ENCODE measurements at regions not wholly inside any gene's neighbourhood (a gene's known extent, or its start where the extent isn't known, plus 50 kb on each side); places are given as distances from the start of the nearest gene placed in this dataset.

DNA sequence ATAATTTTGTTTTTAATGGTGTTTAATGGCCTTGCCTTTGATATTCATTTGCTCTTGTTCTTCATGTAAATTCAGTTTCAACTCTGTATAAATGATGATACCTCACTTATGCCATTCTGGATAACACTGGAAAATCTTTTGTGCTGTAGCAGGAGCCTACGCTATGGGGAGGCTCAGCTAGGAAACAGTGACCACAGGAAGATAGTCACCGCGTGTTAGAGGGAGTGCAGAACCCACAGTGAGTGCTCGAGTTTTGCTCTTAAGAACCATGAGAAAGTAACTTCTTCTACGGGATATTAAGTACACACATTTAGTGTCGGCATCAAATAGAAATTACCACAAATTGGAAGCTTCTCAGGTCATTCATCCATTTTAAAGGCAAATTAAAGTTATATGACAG, 143.9 kb downstream of the IRX2 start:
- FAIRE-seq (no peak), DNase-seq (ENCODE audit: low spot score) (no peak)

DNA sequence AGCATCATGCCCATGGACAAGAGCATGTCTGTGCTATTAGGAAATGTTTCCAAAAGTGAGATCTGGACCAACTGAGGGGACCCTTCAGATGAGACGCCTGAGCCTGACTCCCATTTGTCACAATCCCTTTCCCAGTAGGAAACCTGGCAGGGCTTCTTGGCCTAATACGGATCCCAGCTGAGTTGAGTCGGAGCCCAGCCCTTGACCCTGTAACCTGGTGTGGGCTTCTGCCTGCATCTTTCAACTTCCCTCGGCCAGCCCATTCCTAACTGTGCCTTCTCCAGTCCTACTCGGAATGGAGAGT, 148.3 kb downstream of the IRX2 start:
- FAIRE-seq (no peak), DNase-seq (ENCODE audit: low spot score) (no peak)

DNA sequence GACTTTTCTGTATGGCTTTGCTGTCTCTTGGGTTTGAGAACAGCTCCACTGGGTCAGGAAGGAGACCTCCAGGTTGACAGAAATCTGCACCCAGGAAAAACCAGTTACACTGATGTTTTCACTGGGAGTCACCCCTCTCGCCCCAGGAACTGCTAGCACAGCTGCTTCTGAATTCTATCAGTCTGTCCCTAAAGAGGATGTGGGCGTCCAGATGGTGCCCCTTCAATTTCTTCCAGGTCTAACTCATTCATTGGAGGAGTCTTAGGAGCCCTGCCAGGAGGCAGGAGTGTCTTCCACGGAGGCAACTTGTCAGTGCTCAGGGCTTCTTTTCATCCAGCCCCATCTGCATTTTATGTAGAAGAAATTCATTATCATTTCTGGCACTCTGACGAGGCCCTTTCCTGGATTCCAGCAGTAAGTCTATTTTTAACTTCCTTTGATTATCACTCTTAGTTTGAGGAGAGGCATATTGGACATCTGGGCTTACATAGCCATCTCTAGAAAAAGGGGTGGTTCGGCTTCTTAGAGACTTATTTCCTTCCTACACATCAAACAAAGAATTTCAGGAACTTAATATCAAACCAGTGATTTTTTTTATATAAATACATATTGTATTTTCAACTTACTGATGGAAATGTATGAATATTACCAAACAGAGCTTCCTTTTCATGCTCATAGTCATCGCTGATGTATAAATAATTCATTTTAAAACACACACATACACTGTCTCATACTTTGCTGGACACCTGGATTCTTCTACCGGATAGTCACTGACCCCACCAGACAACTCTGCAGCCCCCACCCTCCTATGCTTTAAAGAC, 148.8 kb downstream of the IRX2 start:
- FAIRE-seq (no peak), DNase-seq (ENCODE audit: low spot score) (no peak)

DNA sequence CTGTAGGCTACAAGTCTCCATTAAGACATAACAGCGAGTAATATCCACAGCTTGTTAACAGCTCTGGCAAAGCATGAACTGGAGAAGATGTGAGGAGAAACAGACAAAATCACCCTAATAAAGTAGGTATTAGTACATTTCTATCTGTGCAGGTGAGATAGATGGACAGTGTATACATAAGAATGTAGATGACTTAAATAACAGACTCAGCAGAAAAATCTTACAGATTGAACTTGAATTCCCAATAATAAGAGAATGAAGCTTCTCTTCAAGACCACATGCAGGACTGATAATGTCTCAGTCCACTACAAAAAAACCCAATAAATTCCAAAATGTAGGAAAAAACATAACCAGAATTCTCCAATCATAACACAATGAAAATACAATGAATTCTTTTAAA, 153.0 kb downstream of the IRX2 start:
- no peak for FAIRE-seq

DNA sequence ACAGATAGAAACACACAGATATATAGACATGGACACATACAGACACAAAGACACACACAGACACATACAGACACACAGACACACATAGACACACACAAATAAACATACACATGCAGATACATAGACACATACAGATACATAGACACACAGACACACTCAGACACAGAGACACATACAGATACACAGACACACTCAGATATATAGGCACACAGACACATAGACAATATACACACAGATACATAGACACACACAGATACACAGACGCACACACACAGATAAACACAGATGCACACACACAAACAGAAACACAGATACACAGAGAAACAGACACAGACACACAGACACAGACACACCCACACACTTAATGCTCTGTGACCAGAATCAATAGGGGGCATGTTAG, 156.8 kb downstream of the IRX2 start:
- DNase-seq (ENCODE audit: low spot score) (no peak), FAIRE-seq (no peak)

More for the DNA sequence above, 153.0 kb downstream of the IRX2 start:
- no peak for DNase-seq (ENCODE audit: low spot score)

DNA sequence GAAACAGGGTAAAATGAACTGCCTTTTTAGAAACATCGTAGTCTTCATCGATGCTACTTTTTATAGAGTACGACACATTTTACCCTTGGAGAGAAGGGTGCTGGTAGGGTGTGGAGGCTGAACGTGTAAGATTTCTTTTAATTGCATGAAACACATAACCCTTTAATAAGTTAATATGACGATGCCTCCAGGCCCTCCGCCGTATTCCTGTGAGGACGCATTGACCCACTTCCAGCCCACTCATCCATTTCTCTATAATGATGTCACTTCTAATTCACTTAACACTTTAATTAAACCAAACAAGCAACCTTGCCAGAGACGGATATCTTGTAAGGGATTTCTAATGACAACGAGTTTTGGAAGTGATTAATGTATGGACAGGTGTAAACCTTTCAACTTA, 158.7 kb downstream of the IRX2 start:
- no peak for DNase-seq (ENCODE audit: low spot score)
- FAIRE-seq = no peak

DNA sequence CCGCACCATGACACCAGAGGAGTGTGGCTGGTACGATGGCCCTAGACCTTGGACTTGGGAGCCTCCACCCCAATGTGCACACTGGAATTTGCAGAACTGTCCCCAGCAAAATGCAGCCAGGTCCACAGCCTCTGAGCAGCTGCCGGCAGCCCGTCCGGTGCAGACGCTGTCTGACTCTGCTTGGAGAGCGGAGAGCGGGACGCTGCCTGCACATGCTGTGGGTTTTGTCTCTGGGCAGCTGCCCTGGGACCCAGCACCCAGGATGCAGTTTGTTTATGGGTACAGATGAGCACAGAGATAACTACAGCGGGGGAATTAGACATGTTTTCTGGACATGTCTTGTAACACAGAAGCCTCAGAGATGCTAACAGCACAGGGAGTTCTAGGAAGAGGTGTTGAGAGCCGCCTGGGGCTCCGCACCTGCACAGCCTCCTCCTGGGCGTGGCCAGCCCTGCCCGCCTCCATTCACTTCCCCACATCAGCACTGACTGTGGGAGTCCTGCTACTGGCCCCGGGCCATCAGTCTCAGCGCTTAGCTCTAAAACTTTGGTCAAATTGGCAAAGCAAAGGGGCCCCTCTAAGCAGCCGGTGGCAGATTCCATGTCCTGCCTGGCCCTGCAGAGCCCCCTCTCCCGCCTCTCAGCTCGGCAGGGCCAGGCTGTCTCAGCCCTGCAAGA, 159.6 kb downstream of the IRX2 start:
- DNase-seq (ENCODE audit: low spot score) (no peak), FAIRE-seq (no peak)

DNA sequence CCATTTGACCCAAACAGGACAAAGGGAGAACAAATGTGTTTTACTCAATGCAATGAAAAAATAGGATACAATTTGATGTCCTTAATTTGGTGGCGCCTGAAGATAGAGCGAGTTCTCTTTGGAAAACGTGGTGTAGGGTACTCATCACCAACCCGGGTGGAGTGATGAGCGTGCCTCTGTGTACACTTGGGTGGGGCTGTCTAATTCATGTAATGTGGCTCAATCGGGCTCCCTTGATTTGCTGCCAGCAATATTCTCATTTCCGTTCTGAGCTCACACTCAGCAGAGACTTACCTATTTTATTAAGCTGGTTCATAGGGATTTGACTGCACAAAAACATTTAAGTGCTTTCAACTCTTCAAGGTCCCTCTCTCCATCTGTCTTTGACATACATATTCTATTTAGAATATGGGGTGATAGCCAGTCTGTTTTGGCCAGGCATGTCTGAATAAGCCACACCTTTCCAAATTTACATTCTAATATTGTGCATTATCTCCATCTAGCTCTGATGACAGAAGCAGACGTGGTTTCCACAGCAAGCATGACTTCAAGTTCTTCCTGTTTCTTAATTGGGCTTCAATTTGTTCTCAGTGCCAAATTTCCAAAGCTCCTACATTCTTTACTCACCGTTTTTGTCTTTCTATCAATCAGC, 162.5 kb downstream of the IRX2 start:
- DNase-seq (ENCODE audit: low spot score) = no peak

DNA sequence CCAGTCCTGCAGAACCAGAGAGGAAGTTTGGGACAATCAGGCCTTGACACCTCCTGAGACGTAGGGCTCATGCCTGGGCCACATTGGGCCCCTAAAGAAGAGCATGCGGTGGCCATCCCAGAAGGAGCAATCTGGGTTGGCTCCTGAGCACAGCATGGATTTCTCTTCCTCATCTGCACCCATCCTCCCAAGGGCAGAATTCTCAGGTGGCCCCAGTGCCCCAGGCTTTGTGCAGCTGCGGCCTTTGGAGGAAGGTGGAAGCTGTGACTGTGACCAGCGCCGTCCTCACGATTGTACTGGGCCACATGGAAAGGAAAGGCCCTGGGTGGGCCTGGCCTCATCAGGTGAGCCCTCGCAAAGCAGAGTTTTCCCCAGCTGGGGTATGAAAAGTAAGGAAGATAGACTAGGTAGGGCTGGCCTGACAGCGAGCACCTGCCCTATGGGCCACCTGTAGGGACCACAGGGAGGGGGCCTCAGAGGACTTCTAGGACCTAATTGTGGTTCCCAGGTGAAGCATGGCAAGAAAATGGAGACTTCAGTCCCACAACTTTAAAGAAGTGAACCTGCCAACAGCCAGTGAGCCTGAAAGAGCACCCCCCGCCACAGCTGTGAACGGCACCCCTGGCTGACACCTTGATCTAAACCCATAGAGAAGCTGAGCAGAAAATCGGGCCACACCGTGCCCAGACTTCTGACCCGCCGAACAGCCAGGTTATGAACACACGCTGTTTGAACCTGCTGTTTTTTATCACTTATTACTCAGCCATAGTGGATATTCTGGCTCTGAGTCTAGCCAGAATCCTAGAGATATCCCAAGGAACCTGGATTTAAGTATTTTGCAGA, 164.1 kb downstream of the IRX2 start:
- FAIRE-seq = no peak
- DNase-seq (ENCODE audit: low spot score) = no peak

More for the DNA sequence above, 162.5 kb downstream of the IRX2 start:
- FAIRE-seq = no peak

DNA sequence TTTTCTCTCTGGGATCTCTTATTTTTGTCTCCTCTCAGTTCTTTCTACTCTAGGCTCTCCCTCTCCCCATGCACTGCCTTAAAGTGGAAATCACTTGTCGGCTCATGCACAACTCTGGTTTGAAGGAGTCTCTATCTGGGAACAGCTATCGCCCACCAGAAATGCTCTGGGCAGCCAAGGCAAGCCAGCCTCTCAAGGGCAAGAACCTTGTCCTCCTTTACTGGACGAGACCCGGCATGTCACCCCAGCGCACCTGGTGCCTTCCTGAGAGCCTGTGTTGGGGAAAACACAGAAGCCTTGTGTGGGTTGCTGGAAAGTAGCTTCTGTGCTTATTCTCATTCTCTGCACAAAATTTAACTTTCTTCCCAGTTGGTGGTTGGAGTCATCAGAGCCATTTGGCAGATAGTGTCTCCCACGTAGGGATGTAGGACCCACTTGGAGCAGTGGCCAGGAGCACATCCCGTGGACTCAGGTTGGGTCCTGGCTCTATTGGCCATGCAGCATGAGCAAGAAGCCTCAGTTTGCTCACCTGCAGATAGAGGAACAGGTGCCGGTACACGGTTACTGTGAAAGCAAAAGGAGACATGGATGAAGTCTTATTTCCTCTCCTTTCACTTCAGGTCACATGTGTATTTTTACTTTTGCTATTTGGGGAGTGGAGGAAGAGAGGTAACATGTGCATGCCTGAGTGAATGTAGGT, 165.3 kb downstream of the IRX2 start:
- no peak for FAIRE-seq
- no peak for DNase-seq (ENCODE audit: low spot score)

DNA sequence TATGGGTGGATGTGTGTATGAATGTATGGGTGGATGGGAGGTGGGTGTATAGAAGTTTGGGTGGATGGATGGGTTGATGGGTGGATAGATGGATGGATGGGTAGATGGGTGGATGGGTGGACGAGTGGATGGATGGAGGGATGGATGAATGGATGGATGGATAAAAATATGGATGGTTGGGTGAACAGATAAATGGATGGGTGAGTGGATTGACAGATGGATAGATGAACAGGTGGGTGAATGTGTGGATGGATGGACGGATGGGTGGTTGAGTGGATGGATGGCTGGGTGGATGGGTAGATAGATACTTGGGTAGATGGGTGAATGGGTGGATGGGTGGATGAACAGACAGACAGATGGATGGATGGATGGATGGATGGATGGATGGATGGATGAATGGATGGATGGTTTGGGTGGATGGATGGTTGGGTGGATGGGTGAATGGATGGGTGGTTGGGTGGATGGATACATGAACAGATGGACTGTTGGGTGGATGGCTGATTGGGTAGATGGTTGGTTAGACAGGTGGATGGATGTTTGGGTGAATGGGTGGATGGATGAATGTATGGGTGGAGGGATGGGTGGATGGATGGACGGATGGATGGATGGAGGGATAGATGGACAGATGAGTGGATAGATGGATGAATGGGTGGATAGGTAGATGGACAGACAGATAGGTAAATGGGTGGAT, 166.8 kb downstream of the IRX2 start:
- DNase-seq (ENCODE audit: low spot score) (no peak), FAIRE-seq (peak; percentile 48)

DNA sequence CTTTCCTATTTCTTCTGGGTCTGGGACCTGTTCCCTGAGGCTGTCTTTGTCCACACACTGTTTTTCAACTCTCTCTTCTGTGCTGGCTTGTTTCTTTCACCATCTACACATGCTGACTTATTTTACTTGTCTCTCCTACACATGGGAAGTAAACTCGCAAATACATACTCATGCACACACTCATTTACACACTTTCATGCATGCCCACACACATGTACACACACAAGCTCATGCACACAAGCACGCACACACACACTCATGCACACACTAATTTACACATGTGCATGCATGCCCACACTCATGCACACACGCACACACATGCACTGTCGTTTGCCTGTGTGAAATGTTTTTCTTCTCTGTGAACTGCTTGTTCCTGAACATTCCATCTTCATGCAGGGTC, 169.0 kb downstream of the IRX2 start:
- FAIRE-seq (peak; percentile 37), DNase-seq (ENCODE audit: low spot score) (no peak)

DNA sequence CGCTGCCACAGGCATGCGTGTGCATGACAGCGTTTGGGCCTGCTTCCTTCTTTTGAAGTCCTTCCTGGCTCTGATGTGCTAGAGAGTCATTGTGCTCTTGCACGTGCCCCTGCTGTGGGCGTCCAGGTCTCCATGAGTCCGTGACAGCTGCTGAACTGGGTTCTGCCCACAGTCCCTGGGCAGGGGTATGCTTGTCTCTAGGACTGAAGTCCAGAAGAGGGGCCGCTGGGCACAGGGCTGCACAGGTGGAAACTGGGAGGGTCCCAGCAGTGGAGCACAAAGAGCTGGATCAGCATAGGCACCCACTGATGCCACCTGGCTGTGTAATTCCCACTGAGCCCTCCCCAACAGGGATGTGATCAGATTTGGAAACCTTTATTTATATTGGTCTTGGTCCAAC, 169.4 kb downstream of the IRX2 start:
- no peak for FAIRE-seq
- no peak for DNase-seq (ENCODE audit: low spot score)

DNA sequence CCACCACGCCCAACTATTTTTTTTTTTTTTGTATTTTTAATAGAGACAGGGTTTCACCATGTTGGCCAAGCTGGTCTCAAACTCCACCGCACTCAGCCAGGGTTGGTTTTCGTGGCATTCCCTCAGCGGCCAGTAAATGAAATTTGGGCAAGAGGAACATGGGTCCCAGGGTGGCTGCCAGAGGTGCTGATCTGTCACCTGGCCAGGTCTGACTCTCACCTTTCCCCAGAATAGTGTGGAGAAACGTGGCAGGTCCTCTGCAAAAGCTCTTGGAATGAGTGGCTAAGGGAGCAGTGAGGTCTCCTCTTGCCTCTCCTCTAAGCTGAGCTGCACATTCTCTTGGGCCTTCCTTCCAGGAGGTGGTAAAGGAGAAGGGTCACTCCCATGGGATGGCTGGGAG, 170.1 kb downstream of the IRX2 start:
- no peak for FAIRE-seq
- no peak for DNase-seq (ENCODE audit: low spot score)

DNA sequence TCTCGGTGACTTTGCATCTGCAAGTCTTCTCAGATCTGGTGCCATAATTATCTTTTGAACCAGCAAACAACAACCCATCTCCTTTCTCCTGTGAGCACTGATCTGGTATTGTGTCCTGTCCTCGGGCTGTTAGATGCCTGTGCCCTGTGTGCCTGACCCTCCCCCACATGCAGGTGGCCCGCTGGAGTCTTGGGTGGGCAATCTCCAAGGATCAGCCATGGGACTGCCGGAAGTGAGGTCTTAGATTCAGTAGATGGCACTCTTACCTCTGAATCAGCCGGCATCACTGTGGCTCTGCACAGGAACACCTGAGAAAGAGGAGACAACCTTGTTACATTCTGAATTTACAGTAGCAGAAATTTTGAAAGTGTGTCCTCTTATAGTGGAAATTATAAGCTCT, 172.4 kb downstream of the IRX2 start:
- FAIRE-seq (peak; percentile 84), DNase-seq (ENCODE audit: low spot score) (no peak)

DNA sequence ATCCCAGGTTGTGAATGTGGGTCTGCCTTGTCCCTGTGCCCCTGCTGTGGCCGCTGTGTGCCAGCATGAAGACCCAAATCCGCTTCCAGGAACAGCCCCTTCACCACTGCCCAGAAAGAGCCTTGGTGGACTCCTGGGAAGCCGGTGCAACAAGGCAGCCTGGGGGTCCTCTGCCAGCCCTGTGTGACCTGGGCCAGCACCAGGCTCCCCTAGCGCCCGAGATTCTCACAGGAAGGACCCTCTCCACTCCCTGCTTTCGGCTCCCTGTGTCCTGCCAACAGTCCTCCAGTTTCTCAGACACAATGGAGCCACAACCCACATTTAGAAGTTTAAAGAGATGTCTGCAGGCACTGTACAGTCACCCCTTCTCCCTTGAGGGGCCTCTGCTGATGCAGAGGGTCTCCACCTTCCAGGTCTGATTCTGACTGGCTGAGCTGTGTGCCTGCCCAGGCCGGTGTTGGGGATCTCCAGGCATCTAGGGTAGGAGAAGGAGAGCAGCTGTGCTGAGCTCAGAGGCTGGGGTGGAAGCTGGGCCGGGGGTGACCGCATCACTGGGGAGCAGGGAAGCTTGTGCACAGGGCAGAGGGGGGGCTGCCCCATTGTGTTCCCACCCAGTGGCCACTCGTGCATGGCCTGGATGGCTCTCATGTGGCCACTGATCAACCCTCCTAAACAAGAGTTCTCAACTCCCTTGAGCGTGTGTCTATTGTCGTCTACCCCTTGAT, 174.0 kb downstream of the IRX2 start:
- DNase-seq (ENCODE audit: low spot score) (no peak), FAIRE-seq (no peak)

DNA sequence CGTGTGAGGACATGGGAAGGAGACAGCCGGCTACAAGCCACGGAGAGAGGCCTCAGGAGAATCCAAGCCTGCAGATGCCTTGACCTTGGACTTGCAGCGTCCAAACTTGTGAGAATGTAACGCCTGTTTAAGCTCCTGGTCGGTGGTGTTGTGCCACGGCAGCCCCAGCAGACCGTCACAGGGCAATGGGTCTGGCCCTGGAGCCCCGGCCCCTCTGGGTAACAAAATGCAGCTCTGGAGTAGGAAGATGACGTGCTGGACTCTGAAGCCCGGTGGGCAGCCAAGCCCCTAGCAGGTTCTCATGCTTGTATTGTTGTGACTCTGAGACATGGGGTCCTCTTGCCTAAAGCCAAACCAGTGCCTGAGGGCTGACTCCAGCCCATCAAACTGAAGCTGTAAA, 174.7 kb downstream of the IRX2 start:
- FAIRE-seq (no peak), DNase-seq (ENCODE audit: low spot score) (no peak)

DNA sequence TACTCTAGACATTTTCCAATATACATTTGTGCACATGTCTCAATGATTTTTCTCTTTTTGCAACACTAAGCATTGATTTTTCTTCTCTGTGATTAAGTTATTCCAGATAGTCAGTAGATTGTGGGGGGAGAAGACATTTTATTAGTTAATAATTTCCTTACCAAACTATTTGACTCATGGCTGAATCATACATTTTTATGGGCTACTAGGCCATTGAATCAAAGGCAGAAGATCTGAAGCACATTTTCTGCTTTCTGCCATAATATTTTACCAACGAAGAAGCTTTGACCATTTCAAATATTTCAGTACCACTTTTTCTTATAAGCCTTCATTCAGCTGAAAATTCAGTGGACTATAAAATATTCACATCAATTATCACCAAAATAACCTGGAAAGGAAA, 175.6 kb downstream of the IRX2 start:
- DNase-seq (ENCODE audit: low spot score) (no peak), FAIRE-seq (no peak)

DNA sequence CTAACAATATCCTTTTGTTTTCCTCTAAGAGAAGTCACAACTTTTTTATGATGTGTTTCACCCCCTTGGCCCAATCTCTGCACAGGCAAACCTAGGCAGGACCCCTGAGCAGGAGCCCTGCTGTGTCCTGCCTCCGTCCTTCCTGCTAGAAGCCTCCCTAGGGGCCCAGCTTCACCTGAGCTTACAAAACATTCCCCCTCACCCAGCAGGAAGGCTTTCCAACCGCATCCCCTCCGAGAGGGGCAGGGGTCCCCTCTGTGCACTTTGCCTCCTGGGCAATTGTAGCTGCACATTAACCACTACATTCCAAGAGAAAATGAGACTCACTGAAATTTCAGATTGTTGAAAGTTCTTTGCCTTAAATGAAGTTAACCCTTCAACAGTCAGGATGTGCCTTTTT, 176.2 kb downstream of the IRX2 start:
- no peak for DNase-seq (ENCODE audit: low spot score)
- FAIRE-seq = no peak

DNA sequence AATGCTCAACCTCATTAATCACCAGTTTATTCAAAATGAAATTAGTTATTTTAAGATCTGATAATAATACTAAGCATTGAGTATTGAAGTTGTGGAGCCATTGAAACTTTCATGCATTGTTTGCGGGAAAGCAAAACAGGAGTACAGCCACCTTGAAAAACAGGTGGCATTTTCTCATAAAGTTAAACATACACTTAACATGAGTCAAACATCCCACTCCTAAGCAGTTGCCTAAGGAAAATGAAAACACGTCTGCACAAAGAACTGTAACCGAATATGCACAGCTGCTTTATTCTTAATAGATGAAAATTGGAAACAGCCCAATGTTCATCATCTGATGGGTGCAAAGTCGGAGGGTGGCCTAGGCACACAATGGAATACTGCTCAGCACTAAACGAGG, 177.3 kb downstream of the IRX2 start:
- FAIRE-seq = no peak

More for the DNA sequence above, 177.3 kb downstream of the IRX2 start:
- DNase-seq (ENCODE audit: low spot score) = no peak
